Tibial nerve (tissue), 4 donors: ENCODE measurements at regions not wholly inside any gene's neighbourhood (a gene's known extent, or its start where the extent isn't known, plus 50 kb on each side); places are given as distances from the start of the nearest gene placed in this dataset.

ENCODE experiments used
- EP300 ChIP-seq, 2 donors: sonication (generic); formaldehyde crosslinking; IDR thresholded peaks; one replicate each; pipeline ENCODE4 v1.6.1; 2017; ENCODE audit warnings: antibody characterized with exemption in 2 of 2, mild to moderate bottlenecking in 1 of 2
- POLR2A ChIP-seq, 2 donors: fragments of 450-650 bp; IDR thresholded peaks; one replicate each; pipeline ENCODE4 v1.6.1; 2017; ENCODE audit warnings: antibody characterized with exemption in 2 of 2, mild to moderate bottlenecking in 2 of 2, moderate library complexity in 2 of 2
- TF ChIP-seq, protein P1 (sequence below), 5 experiments: fragments of 200-600 bp in 3 of 5; fragments of 450-650 bp in 2 of 5; sonication (generic) in 3 of 5; IDR thresholded peaks; one replicate each; pipeline ENCODE4 v1.5.1; 2016 to 2019; ENCODE audit warnings: antibody characterized with exemption in 5 of 5, mild to moderate bottlenecking in 3 of 5, moderate library complexity in 2 of 5

DNA sequence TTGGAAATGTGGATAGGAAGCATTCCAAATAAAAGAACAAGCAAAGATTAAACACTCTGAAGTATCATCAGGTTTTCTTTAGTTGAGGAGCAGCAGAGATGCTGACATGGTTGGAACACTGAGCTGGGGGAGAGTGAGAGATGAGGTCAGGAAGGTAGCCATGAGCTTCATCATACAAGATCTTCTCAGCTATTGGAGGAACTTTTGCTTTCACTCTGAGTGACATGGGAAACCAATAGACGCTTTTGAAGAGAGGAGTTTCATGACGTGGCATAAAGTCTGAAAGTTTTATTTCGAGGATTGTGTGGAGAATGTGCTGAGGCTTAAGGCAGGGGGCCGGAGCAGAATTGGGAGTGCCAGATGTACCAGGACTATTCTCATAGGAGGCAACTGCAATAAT is 616.2 kb upstream of the CAMK1G start:
- TF ChIP-seq, protein P1, sequence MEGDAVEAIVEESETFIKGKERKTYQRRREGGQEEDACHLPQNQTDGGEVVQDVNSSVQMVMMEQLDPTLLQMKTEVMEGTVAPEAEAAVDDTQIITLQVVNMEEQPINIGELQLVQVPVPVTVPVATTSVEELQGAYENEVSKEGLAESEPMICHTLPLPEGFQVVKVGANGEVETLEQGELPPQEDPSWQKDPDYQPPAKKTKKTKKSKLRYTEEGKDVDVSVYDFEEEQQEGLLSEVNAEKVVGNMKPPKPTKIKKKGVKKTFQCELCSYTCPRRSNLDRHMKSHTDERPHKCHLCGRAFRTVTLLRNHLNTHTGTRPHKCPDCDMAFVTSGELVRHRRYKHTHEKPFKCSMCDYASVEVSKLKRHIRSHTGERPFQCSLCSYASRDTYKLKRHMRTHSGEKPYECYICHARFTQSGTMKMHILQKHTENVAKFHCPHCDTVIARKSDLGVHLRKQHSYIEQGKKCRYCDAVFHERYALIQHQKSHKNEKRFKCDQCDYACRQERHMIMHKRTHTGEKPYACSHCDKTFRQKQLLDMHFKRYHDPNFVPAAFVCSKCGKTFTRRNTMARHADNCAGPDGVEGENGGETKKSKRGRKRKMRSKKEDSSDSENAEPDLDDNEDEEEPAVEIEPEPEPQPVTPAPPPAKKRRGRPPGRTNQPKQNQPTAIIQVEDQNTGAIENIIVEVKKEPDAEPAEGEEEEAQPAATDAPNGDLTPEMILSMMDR (IDR thresholded peaks at IDR 0.05), result no peak
- TF ChIP-seq EP300 (IDR thresholded peaks at IDR 0.05) (no peak), POLR2A (IDR thresholded peaks at IDR 0.05) (no peak)
